IgD-negative memory B cell (primary cell): ENCODE measurements at regions not wholly inside any gene's neighbourhood (a gene's known extent, or its start where the extent isn't known, plus 50 kb on each side); places are given as distances from the start of the nearest gene placed in this dataset.

ENCODE experiments used
- H3K27ac Mint-ChIP-seq, 3 donors: one replicate each; pipeline ENCODE4 v1.8.0; 2020 to 2022; ENCODE audit warnings: mild to moderate bottlenecking in 3 of 3, mixed read lengths in 3 of 3, moderate library complexity in 1 of 3
- H3K27me3 Mint-ChIP-seq: one replicate; pipeline ENCODE4 v1.8.0; 2021; ENCODE audit warnings: mixed read lengths
- H3K36me3 Mint-ChIP-seq: one replicate; pipeline ENCODE4 v1.8.0; 2020; ENCODE audit warnings: mild to moderate bottlenecking, mixed read lengths
- H3K4me1 Mint-ChIP-seq, 3 donors: one replicate each; pipeline ENCODE4 v1.8.0; 2020 to 2022; ENCODE audit warnings: mixed read lengths in 3 of 3, mild to moderate bottlenecking in 1 of 3
- H3K4me3 Mint-ChIP-seq, 4 donors: one replicate each; pipeline ENCODE4 v1.8.0; 2020 to 2022; ENCODE audit warnings: mild to moderate bottlenecking in 4 of 4, mixed read lengths in 4 of 4, moderate library complexity in 3 of 4
- H3K9me3 Mint-ChIP-seq, 3 donors: one replicate each; pipeline ENCODE4 v1.8.0; 2020 to 2021; ENCODE audit warnings: mixed read lengths in 3 of 3, mild to moderate bottlenecking in 1 of 3

DNA sequence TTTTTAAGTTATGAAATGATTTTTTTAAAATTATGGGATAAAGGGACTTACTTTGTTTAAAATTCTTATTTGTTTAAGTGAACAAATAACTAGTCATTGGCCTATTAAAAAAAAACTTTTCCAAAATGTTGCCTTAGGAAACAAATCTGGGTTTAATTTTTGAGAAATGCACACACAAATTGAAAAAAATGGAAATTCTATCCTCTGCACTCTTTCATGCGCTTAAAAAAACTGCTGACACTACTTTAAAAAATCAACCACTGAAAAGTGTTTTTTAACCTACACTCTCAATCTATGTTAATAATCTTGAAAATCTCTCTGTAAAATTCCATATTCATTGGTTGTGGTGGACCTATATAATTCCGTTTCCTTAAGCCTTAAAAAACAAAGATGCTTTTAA is 163.4 kb upstream of the DAB2 start:
- peaks cover 0 to 3% (median 0%) of the 10 kb centered on the region in 3 donors for H3K4me1 Mint-ChIP-seq
- H3K36me3 Mint-ChIP-seq, result no peaks in the 10 kb centered on the region
- H3K4me3 Mint-ChIP-seq, result no peak overlapping the region
- H3K9me3 Mint-ChIP-seq, result no peaks in the 10 kb centered on the region
- peaks cover 5% of the 10 kb centered on the region for H3K27me3 Mint-ChIP-seq
- H3K27ac Mint-ChIP-seq, result no peak overlapping the region

DNA sequence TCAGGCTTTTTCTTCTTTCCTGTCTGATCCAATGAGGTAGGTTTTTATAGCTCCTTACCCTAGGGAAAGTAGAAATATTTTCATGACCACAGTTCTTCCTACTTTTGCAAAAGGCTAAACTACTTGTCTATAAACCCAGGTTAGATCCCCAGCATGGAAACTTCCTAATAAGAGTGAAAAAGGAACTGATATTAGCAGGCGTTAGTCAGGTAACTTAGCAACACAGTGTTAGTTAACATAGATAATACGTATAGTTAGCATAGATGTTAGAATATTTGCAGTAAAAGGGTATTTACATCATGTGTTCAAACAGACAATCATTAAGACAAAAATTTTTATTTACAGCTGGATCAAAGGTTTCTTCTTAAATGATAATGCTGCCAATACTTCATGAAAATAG is 162.9 kb upstream of the DAB2 start:
- Mint-ChIP-seq H3K4me1 (peaks cover 0 to 3% (median 0%) of the 10 kb centered on the region in 3 donors), H3K27ac (no peak overlapping the region), H3K36me3 (no peaks in the 10 kb centered on the region), H3K4me3 (no peak overlapping the region), H3K27me3 (peaks cover 5% of the 10 kb centered on the region), H3K9me3 (no peaks in the 10 kb centered on the region)

DNA sequence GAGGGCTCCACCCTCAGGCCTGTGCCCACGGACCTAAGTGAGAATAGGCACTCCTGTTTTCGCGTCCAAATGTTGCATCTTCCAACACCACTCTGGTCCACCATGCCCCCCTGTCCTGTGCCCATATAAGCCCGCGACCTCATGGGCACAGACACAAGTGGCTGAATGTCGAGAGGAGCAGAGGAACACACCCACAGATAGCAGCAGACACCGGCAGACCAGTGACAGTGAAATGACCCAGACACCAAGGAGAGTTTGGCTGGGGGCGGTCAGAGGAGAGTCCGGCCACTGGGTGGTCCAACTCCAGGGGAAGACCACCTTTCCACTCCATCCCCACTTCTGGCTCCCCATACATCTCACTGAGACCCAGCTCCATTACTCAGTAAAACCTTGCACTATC is 161.4 kb upstream of the DAB2 start:
- Mint-ChIP-seq H3K27ac (no peak overlapping the region), H3K9me3 (no peaks in the 10 kb centered on the region), H3K36me3 (no peaks in the 10 kb centered on the region), H3K4me3 (no peak overlapping the region), H3K4me1 (peaks cover 4 to 6% (median 4%) of the 10 kb centered on the region in 3 donors), H3K27me3 (peaks cover 6% of the 10 kb centered on the region)

DNA sequence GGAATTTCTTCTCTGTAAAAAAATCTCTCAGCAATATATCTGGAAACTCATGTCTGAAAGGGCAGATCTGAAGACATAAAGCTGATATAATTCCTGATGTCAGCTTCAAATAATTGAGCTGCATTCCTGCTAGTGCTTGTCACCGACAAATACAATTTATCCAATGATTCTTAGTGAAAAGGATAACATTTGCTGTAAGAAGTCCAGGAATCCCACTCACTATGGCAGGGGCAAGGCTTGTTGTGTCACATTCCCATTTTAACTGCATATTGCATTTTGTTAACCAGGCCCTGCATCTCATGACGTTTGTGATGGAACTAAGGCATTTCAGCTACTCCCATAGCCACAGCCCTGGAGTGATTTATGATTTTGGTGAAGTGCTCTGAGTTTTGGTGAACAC is 160.1 kb upstream of the DAB2 start:
- Mint-ChIP-seq H3K4me3 (no peak overlapping the region), H3K9me3 (no peaks in the 10 kb centered on the region), H3K4me1 (peaks cover 7 to 9% (median 8%) of the 10 kb centered on the region in 3 donors), H3K27ac (no peak overlapping the region), H3K27me3 (peaks cover 6% of the 10 kb centered on the region), H3K36me3 (no peaks in the 10 kb centered on the region)

DNA sequence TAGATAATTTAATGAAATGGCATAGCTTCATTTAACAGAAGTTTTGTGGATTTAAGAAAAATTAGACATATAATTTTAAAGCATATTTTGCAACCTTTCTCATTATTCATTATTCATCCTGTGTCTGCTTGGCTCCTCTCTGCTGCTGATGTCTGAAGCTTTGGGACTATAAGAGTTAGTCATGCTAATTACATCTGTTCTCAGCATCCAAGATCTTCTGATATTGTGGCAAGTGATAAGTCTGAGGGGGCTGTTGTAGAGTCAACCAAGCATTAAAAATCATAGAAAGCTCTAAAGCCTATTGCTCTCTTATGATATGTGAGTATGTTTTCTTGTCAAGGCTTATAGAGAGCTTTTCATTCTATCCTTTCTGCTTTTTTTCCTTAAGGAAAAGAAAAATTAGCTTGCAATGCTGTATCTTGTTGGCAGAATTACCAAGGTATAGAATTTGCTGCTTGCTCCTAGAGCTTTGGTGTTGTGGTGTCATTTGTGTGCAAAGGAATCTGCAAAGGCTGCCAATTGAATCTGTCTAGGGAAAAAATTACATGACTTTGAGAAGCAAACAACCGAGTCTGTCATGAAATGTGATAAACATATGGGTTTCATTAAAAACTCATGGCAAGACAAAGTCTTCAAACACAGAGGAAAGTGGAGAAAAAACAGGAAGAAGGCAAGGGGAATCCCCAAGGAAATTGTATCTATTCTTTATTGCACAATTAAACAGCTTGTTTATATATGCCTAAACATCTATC is 156.1 kb upstream of the DAB2 start:
- Mint-ChIP-seq H3K27ac (no peak overlapping the region), H3K4me3 (no peak overlapping the region), H3K4me1 (peaks cover 5 to 11% (median 7%) of the 10 kb centered on the region in 3 donors), H3K27me3 (peaks cover 5% of the 10 kb centered on the region), H3K36me3 (no peaks in the 10 kb centered on the region), H3K9me3 (no peaks in the 10 kb centered on the region)

DNA sequence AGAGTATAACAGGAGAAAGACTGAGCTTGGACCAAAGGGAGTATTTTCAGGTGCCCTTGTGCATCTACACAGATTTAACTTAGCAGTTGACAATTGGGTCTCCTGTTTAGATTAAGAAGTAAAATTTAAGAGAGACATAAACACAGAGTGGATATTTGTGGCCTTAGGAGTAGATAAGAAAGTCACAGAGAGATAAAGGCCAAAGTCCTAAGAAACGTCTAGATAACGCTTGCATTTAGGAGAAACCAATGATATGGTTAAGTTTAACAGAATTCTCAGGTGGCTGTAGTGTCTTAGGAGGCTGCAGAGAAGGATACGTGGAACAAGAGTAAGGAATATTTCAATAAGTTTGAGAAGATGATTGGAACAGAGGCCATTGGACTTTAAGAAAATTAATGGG is 155.0 kb upstream of the DAB2 start:
- no peak overlapping the region for H3K27ac Mint-ChIP-seq
- H3K9me3 Mint-ChIP-seq, result no peaks in the 10 kb centered on the region

DNA sequence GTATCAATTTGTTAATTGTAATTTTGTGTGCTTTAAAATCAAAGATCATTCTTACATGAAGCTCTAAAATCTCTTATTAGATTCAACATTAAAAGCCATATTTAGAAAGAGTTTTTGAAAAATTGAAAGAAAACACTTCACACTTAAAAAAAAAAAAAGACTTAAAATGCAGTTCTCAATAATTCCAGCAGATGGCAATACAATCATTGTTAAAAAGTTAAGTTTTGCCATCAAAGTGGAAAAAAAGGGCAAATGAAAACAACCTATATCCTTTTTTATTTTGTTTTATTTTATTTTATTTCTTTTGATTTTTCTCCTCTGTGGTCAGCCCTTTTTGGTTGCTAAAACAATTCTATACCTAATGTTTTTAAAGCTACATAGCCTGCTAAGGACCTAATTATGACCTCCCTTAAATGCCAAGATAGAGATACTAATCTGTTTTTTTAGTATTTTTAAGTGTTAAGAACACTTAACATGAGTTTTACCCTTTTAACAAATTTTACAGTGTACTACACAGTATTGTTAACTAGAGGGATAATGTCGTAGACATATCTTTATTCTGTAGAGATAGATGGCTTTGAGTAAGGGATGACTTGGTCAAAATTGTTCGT is 154.2 kb upstream of the DAB2 start:
- Mint-ChIP-seq H3K27ac (no peak overlapping the region), H3K4me1 (peaks cover 5 to 11% (median 7%) of the 10 kb centered on the region in 3 donors), H3K9me3 (no peaks in the 10 kb centered on the region), H3K27me3 (peaks cover 4% of the 10 kb centered on the region), H3K36me3 (no peaks in the 10 kb centered on the region), H3K4me3 (no peak overlapping the region)

More for the DNA sequence above, 155.0 kb upstream of the DAB2 start:
- peaks cover 5 to 11% (median 7%) of the 10 kb centered on the region in 3 donors for H3K4me1 Mint-ChIP-seq
- H3K4me3 Mint-ChIP-seq, result no peak overlapping the region
- no peaks in the 10 kb centered on the region for H3K36me3 Mint-ChIP-seq
- H3K27me3 Mint-ChIP-seq, result peaks cover 5% of the 10 kb centered on the region

DNA sequence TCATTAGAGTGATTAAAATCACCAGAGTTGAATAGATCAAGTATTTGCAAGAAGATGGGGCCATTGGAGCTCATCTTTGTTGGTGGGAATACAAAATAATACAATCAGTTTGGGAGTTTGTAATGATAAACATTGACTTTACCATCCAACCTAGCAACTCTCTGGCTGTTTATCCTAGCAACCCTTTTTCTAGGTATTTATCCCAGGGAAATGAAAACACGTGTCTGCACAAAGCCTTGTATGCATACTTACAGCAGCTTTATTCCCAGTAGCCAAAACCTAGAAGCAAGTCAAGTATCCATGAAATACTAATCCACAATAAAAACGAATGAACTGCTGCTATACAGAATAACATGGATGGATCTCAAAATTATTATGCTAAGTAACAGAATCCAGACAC is 152.7 kb upstream of the DAB2 start:
- no peak overlapping the region for H3K27ac Mint-ChIP-seq

DNA sequence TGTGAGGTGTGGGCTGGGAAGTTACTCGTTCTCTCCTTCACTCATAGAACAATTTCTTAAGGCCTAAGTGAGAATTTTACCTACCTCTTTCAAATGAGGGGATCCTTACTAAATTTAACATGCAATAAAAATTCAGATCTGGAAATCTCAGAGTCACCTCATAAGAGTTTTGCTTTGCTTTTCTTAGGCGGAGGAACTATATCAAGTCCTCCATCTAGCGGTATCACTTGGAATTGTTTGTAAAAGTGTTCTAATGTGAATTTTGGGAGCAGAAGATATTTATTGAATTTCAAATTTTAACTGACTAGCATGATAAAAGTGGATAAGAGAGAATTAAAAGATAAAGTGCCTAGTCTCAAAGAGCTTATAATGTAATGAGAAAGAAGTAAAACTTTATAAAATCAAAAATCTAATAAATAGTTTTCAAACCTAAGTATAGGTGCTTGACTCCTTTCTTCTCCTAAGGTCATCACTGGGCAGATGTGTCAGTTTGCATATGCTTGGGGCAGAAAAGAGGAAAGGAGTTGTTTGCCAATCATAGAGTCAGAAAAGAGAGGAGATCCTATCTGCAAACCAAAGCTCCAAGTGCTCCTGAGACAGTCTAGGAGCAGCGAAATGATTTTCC is 145.7 kb upstream of the DAB2 start:
- Mint-ChIP-seq H3K9me3 (no peaks in the 10 kb centered on the region), H3K4me1 (no peaks in the 10 kb centered on the region), H3K27ac (no peak overlapping the region), H3K36me3 (peaks cover 2% of the 10 kb centered on the region), H3K27me3 (no peaks in the 10 kb centered on the region), H3K4me3 (no peak overlapping the region)

More for the DNA sequence above, 152.7 kb upstream of the DAB2 start:
- Mint-ChIP-seq H3K27me3 (peaks cover 2% of the 10 kb centered on the region), H3K4me3 (no peak overlapping the region), H3K9me3 (no peaks in the 10 kb centered on the region), H3K4me1 (peaks cover 5 to 11% (median 7%) of the 10 kb centered on the region in 3 donors), H3K36me3 (no peaks in the 10 kb centered on the region)

DNA sequence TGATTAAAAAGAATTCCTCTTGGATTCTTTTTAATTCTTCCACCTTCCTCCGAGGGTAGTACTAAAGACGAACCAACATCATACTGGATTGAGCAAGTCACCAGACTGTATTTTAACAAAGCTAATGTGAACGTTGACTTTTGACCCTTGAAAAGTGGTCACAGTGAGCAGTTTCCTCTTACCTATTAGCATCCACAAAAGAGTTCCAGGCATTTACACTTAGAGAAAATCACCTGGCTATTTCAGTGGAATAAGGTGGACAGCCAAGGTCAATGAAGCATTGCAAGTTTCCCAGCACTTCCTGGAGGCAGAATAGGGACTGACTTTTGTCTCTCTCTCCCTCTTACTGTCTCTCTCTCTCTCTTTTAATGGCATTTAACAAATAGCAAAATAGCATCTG is 145.1 kb upstream of the DAB2 start:
- no peaks in the 10 kb centered on the region for H3K27me3 Mint-ChIP-seq
- peaks cover 2% of the 10 kb centered on the region for H3K36me3 Mint-ChIP-seq
- H3K9me3 Mint-ChIP-seq, result no peaks in the 10 kb centered on the region
- no peak overlapping the region for H3K27ac Mint-ChIP-seq
- H3K4me3 Mint-ChIP-seq, result no peak overlapping the region
- no peaks in the 10 kb centered on the region for H3K4me1 Mint-ChIP-seq

DNA sequence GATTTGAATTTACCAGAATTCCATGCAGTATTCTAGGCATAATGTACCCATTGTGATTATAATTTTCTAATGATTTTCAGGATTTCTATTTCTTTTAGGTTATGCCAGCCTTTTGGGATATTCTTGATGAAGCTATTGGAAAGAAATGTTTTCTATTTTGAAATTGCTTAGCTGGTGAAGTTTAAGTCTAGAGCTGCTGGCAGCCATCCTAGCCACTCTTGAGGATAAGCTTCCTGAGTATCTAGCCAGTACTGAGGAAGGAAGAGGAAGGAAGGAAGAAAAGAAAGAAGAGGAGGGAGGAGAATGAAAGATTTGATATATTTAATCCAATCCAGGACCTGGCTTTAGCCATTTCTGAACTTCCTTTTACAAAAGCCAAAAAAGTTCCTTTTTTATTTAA is 142.1 kb upstream of the DAB2 start:
- Mint-ChIP-seq H3K4me1 (no peaks in the 10 kb centered on the region), H3K4me3 (no peak overlapping the region), H3K36me3 (peaks cover 2% of the 10 kb centered on the region)

DNA sequence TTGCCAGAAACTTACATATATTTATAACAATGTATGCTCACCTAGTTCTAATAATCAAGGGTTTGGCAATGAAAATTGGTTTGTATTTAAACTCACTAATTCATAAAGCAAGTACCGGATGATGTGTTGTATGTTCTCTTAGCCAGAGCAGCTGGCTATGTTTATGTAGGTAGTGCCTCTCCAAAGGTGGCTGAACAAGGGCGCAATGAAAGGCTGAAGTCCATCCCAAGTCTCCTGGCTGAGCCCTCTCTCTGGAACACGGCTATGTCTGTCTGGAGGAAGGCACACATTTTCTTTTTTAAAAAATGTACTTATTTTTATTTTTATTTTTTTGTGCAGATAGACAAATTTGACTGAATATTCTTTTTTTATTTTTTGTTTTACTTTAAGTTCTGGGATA is 141.2 kb upstream of the DAB2 start:
- Mint-ChIP-seq H3K4me1 (no peaks in the 10 kb centered on the region), H3K36me3 (peaks cover 2% of the 10 kb centered on the region), H3K27ac (no peak overlapping the region), H3K27me3 (peaks cover 6% of the 10 kb centered on the region), H3K4me3 (no peak overlapping the region), H3K9me3 (no peaks in the 10 kb centered on the region)

More for the DNA sequence above, 142.1 kb upstream of the DAB2 start:
- H3K9me3 Mint-ChIP-seq, result no peaks in the 10 kb centered on the region
- H3K27me3 Mint-ChIP-seq, result peaks cover 1% of the 10 kb centered on the region
- H3K27ac Mint-ChIP-seq, result no peak overlapping the region

DNA sequence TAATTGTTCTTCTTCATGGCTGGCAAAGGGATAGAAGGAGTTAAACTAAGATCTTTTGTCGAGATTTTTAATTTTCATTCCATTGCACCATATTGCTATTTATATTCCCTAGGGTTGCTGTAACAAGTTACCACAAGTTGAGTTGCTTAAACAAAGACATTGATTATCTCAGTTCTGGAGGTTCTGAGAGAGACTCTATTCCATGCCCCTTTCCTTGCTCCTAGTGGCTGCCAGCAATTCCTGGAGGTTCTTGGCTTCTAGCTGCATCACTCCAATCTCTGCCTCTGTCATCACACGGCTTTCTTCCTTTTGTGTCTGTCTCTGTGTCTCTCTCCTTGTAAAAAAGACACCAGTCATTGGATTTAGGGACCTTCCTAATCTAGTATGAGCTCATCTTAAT is 136.6 kb upstream of the DAB2 start:
- Mint-ChIP-seq H3K4me1 (no peaks in the 10 kb centered on the region), H3K9me3 (no peaks in the 10 kb centered on the region), H3K4me3 (no peak overlapping the region), H3K36me3 (no peaks in the 10 kb centered on the region), H3K27ac (no peak overlapping the region), H3K27me3 (peaks cover 6% of the 10 kb centered on the region)

DNA sequence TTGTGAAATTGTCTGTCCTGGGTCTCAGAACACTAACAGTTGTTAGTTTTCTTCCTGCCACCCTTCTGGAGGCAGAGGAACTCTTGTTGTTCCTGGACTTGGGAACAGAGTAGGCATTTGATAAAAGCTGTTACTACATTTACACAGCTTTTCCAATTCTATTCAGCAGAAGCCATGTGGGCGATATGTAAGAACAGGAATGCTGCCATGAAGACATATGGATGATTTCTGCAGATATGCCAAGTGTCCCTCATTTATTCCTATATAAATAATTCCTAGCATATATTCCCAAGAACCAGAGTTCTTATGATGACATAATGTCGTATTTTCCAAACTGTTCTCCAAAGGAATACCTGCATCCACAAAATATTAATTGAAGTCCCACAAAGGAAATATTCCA is 135.9 kb upstream of the DAB2 start:
- H3K4me3 Mint-ChIP-seq, result no peak overlapping the region
- H3K4me1 Mint-ChIP-seq, result no peaks in the 10 kb centered on the region
- no peaks in the 10 kb centered on the region for H3K9me3 Mint-ChIP-seq
- peaks cover 7% of the 10 kb centered on the region for H3K27me3 Mint-ChIP-seq
- H3K36me3 Mint-ChIP-seq, result no peaks in the 10 kb centered on the region
- H3K27ac Mint-ChIP-seq, result no peak overlapping the region

DNA sequence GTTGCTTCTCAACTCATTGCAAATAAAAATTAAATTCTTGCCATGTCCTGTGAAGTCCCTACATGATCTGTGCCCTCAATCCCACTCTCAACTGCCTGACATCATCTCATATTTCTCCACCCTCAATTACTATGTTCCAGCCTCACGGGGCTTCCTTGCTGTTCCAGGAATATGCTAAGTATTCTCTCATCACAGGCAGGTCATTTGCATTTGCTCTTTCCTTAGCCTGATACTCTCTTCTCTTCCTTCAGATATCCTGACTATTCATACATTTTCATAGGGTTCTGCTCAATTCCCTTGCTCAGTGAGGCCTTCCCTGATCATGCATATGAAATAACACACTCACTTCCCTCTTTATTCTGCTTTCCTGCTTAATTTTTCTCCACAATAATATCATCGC is 135.1 kb upstream of the DAB2 start:
- Mint-ChIP-seq H3K4me3 (no peak overlapping the region), H3K27ac (no peak overlapping the region), H3K27me3 (peaks cover 7% of the 10 kb centered on the region), H3K4me1 (no peaks in the 10 kb centered on the region), H3K9me3 (no peaks in the 10 kb centered on the region), H3K36me3 (no peaks in the 10 kb centered on the region)

DNA sequence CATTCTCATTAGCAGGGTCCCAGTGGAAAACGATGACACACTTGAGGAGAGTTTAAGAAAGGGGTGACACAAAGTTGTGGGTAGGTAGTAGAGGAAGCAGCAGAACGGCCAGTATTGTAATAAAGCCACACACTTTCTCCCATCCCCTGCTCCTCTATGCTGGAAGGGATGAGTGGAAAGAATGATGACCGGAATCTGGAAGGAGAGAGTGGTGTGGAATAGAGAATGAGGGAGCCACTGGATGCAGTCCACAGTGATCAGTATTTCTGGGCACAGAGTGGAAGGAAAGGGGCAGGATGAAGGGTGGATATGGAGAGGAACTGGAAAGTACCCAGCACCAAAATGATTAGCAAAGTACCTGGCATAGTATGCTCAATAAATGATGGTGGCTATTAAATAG is 133.8 kb upstream of the DAB2 start:
- Mint-ChIP-seq H3K27ac (no peak overlapping the region), H3K27me3 (peaks cover 7% of the 10 kb centered on the region), H3K4me3 (no peak overlapping the region), H3K9me3 (peaks cover 0 to 2% (median 0%) of the 10 kb centered on the region in 3 donors), H3K4me1 (no peaks in the 10 kb centered on the region), H3K36me3 (no peaks in the 10 kb centered on the region)
